WTC11 (cell line): ENCODE measurements at regions not wholly inside any gene's neighbourhood (a gene's known extent, or its start where the extent isn't known, plus 50 kb on each side); places are given as distances from the start of the nearest gene placed in this dataset.

Source experiments
- CREB1 ChIP-seq: sonication (generic); formaldehyde crosslinking; IDR thresholded peaks from 2 replicates; pipeline ENCODE4 v1.8.0; 2023; ENCODE audit warnings: mild to moderate bottlenecking, missing genetic modification reagents
- CREM ChIP-seq: sonication (generic); formaldehyde crosslinking; IDR thresholded peaks from 2 replicates; pipeline ENCODE4 v1.8.1; 2022; ENCODE audit warnings: mild to moderate bottlenecking, missing genetic modification reagents, moderate library complexity
- EMX1 ChIP-seq: fragments of 250-450 bp; sonication (Bioruptor Pico); IDR thresholded peaks from 2 replicates; pipeline ENCODE4 v1.8.0; 2021; ENCODE audit warnings: mild to moderate bottlenecking
- ESRRA ChIP-seq: sonication (generic); formaldehyde crosslinking; IDR thresholded peaks from 2 replicates; pipeline ENCODE4 v1.8.1; 2022; ENCODE audit warnings: mild to moderate bottlenecking, missing genetic modification reagents, borderline replicate concordance
- SMAD3 ChIP-seq: sonication (generic); formaldehyde crosslinking; IDR thresholded peaks from 2 replicates; pipeline ENCODE4 v1.8.0; 2022; ENCODE audit warnings: missing genetic modification reagents, mild to moderate bottlenecking, borderline replicate concordance
- TP53 ChIP-seq: sonication (generic); formaldehyde crosslinking; IDR thresholded peaks from 2 replicates; pipeline ENCODE4 v1.8.1; 2023; ENCODE audit warnings: mild to moderate bottlenecking, missing genetic modification reagents
- ZNF121 ChIP-seq: sonication (generic); formaldehyde crosslinking; IDR thresholded peaks from 2 replicates; pipeline ENCODE4 v1.8.0; 2023; ENCODE audit warnings: missing genetic modification reagents
- ZNF671 ChIP-seq: fragments of 250-450 bp; sonication (Bioruptor Pico); IDR thresholded peaks from 2 replicates; pipeline ENCODE4 v1.8.0; 2021; ENCODE audit warnings: mild to moderate bottlenecking
- TF ChIP-seq, protein P1 (sequence below): sonication (generic); formaldehyde crosslinking; IDR thresholded peaks from 2 replicates; pipeline ENCODE4 v1.8.1; 2023; ENCODE audit warnings: mild to moderate bottlenecking, missing genetic modification reagents, moderate library complexity
- TF ChIP-seq, protein P2 (sequence below): sonication (generic); formaldehyde crosslinking; IDR thresholded peaks from 2 replicates; pipeline ENCODE4 v1.8.1; 2023; ENCODE audit warnings: mild to moderate bottlenecking, missing genetic modification reagents
- TF ChIP-seq, protein P3 (sequence below): fragments of 200-600 bp; IDR thresholded peaks from 2 replicates; pipeline ENCODE4 v1.8.0; 2022; ENCODE audit warnings: antibody characterized with exemption
- TF ChIP-seq, protein P4 (sequence below): sonication (generic); formaldehyde crosslinking; IDR thresholded peaks from 2 replicates; pipeline ENCODE4 v1.8.1; 2023; ENCODE audit warnings: mild to moderate bottlenecking, missing genetic modification reagents, moderate library complexity
- TF ChIP-seq, protein P5 (sequence below): sonication (generic); formaldehyde crosslinking; conservative IDR thresholded peaks from 2 replicates; pipeline ENCODE4 v1.8.1; 2023; ENCODE audit warnings: mild to moderate bottlenecking, low read depth, missing genetic modification reagents, moderate library complexity

DNA sequence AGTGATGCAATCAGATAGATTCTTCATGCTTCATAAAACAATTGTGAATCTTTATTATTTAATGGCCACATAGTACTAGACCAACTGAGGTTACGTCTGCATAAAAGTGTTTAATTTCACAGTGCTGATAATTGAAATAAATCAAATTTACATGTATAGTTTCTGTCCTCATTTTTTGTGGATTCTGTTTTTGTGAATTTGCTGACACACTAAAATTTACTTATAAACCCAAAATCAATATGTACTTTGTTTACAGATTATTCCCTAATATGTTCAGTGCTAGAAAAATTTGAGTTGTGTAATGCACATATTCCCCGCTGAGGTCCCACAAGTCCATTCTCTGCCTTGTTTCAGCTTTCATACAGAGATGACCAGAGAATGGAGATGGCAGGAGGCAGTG, 759.8 kb downstream of the CENPC start:
- no peak for TF ChIP-seq SMAD3 (CRISPR knock-in tag)
- TF ChIP-seq, protein P1, sequence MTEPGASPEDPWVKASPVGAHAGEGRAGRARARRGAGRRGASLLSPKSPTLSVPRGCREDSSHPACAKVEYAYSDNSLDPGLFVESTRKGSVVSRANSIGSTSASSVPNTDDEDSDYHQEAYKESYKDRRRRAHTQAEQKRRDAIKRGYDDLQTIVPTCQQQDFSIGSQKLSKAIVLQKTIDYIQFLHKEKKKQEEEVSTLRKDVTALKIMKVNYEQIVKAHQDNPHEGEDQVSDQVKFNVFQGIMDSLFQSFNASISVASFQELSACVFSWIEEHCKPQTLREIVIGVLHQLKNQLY (CRISPR knock-in tag), result no peak
- TF ChIP-seq, protein P2, sequence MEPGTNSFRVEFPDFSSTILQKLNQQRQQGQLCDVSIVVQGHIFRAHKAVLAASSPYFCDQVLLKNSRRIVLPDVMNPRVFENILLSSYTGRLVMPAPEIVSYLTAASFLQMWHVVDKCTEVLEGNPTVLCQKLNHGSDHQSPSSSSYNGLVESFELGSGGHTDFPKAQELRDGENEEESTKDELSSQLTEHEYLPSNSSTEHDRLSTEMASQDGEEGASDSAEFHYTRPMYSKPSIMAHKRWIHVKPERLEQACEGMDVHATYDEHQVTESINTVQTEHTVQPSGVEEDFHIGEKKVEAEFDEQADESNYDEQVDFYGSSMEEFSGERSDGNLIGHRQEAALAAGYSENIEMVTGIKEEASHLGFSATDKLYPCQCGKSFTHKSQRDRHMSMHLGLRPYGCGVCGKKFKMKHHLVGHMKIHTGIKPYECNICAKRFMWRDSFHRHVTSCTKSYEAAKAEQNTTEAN (CRISPR knock-in tag), result no peak
- TF ChIP-seq, protein P3, sequence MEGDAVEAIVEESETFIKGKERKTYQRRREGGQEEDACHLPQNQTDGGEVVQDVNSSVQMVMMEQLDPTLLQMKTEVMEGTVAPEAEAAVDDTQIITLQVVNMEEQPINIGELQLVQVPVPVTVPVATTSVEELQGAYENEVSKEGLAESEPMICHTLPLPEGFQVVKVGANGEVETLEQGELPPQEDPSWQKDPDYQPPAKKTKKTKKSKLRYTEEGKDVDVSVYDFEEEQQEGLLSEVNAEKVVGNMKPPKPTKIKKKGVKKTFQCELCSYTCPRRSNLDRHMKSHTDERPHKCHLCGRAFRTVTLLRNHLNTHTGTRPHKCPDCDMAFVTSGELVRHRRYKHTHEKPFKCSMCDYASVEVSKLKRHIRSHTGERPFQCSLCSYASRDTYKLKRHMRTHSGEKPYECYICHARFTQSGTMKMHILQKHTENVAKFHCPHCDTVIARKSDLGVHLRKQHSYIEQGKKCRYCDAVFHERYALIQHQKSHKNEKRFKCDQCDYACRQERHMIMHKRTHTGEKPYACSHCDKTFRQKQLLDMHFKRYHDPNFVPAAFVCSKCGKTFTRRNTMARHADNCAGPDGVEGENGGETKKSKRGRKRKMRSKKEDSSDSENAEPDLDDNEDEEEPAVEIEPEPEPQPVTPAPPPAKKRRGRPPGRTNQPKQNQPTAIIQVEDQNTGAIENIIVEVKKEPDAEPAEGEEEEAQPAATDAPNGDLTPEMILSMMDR, result no peak
- TF ChIP-seq, protein P4, sequence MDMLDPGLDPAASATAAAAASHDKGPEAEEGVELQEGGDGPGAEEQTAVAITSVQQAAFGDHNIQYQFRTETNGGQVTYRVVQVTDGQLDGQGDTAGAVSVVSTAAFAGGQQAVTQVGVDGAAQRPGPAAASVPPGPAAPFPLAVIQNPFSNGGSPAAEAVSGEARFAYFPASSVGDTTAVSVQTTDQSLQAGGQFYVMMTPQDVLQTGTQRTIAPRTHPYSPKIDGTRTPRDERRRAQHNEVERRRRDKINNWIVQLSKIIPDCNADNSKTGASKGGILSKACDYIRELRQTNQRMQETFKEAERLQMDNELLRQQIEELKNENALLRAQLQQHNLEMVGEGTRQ (CRISPR knock-in tag), result no peak
- no peak for TF ChIP-seq ZNF671
- TF ChIP-seq CREM (CRISPR knock-in tag), result no peak
- TF ChIP-seq, protein P5, sequence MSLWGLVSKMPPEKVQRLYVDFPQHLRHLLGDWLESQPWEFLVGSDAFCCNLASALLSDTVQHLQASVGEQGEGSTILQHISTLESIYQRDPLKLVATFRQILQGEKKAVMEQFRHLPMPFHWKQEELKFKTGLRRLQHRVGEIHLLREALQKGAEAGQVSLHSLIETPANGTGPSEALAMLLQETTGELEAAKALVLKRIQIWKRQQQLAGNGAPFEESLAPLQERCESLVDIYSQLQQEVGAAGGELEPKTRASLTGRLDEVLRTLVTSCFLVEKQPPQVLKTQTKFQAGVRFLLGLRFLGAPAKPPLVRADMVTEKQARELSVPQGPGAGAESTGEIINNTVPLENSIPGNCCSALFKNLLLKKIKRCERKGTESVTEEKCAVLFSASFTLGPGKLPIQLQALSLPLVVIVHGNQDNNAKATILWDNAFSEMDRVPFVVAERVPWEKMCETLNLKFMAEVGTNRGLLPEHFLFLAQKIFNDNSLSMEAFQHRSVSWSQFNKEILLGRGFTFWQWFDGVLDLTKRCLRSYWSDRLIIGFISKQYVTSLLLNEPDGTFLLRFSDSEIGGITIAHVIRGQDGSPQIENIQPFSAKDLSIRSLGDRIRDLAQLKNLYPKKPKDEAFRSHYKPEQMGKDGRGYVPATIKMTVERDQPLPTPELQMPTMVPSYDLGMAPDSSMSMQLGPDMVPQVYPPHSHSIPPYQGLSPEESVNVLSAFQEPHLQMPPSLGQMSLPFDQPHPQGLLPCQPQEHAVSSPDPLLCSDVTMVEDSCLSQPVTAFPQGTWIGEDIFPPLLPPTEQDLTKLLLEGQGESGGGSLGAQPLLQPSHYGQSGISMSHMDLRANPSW, result no peak
- TF ChIP-seq ZNF121, result no peak
- TF ChIP-seq CREB1 (CRISPR knock-in tag), result no peak
- no peak for TF ChIP-seq ESRRA (CRISPR knock-in tag)
- TF ChIP-seq TP53 (CRISPR knock-in tag), result no peak
- TF ChIP-seq EMX1, result no peak
